ENCODE measurements at regions not wholly inside any gene's neighbourhood (a gene's known extent, or its start where the extent isn't known, plus 50 kb on each side); places are given as distances from the start of the nearest gene placed in this dataset.

DNA sequence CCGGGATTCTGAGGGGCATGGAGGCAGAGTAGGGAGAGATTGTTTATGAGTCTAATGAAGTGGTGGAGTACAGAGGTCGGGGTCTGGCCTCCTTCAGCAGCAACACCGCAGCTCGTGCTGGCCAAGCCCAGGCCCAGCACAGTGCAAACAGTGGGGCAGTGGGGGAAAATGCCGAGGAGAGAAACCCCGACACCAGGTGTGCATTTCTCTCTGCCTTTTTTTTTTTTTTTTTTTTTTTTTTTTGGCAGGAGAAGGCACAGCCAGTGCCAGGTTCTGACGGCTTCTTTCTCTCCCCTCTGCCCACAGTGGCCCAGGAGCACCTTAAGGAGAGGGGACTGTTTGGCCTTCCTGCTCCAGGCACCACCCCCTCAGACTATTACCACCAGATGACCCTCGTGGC, 219.3 kb downstream of the GLI2 start:
- no peak for DNase-seq (ENCODE audit: low read depth)

DNA sequence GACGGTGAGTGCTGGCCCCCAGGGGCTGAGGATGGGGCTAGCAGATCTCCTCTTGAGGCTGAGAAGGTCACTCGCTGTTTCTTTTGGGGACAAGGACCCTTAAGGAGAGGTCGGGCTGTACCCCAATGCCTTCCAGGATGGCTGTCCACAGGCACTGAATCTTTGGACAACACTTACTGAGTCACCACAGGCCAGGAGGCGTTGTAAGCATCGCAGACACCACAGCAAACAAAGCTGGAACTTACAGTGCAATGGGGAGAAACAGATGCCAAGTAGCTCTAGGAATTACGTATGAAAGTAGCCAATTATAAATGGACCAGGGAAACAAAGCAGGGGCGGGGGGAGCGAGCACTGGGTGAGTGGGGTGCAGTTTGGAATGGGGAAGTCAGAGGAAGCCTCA, 219.8 kb downstream of the GLI2 start:
- DNase-seq (ENCODE audit: low read depth), result no peak

GRCh38 chr2:120956486-120957156, 221.0 kb downstream of the GLI2 start:
- DNase-seq (ENCODE audit: low read depth), result no peak

DNA sequence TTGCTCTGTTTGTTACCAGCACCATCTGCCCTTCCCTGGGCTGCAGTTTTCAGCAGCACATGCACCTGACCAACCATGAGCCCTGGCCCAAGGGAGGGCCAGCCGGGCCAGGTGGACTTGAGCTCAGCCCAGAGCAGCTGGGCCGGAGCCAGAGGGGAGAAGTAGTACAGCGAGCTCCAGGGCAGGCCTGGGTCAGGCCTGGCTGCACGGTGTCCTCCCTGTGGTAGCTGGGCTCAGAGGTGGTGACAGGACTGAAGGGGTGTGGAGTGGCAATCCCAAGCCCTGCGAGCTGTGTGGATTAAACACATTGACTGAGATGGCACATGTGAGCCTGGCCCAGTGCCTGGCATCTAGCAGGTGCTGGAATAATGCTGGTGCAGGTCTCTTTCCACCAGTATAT, 222.2 kb downstream of the GLI2 start:
- no peak for DNase-seq (ENCODE audit: low read depth)

DNA sequence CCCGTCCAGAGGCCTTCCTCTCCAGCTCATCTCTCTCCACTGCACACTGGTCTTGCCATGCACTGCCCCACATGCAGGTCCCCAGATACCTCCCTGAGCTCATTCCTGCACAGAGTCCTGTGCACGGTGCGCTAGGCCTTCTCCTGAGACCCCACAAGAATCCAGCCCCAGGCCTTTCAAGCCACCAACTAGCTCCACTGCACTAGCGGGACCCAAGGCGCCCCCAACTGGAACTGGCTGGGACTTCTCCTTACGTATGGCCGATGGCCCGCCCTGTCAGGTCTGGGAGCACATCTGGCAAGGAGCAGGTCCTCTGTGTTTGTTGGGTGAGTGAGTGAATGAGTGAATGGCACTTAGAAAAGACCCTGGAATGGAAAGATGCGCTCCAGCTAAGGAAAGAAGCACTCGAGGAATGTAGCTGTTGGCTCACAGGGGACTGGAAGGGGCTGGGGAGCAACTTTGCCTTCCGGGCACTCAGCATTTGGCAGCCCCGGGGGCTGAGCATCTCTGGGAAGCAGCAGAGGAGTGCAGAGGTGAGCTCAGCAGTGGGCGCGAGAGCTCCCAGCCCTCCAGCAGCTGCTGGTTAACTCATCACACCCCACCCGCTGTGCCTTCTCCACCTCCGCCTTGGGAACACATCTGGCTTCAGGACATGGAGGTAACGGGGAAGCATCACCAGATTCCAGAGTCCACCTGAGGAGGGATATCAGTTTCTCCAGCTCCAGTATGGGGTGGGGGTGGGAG, 223.1 kb downstream of the GLI2 start:
- no peak for DNase-seq (ENCODE audit: low read depth)

DNA sequence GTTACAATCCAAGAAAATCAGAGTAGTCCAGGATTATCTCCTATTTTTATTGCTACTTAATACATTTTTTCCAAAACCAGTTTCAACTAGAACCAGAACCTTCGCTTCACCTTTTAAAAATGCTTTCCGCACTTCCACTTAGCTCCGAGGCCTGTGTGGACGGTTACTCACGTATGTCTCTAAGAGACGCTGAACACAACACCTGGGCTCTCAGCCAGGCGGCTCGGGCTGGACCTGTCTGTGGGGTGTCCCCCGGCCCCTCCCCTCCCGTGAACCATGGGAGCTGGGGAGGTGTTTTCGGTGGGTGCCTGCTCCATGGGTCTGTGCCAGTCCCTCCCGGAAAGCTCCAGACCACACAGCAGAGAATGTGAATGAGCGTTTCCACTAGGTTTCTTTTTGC, 223.8 kb downstream of the GLI2 start:
- no peak for DNase-seq (ENCODE audit: low read depth)

DNA sequence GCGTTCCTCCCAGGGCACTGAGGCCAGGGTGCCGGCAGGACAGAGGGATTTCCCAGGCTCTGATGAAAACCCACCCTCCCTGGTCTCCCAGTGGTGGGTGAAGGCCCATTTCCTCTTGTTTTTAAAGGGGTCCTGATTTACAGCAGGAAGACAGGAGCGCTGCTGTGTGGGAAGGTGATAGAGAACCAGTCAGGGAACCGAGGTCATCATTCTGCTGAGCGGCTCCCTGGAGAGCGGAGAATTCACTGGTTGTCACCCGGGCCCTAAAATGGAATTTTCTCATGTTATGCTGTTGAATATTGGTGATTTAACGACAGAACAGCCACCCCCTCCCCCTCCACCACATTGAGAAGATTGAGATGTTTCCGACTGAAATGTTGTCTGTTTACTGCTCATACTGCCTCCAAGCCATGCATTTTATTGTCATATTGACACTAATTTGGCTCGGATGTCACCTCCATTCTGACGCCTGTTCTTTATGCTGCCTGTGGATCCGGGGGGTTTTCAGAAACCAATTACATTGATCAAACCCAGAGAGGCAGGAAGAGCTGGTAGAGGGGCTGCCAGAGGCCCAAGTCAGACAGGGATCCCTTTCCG, 225.2 kb downstream of the GLI2 start:
- DNase-seq (ENCODE audit: low read depth), result no peak

DNA sequence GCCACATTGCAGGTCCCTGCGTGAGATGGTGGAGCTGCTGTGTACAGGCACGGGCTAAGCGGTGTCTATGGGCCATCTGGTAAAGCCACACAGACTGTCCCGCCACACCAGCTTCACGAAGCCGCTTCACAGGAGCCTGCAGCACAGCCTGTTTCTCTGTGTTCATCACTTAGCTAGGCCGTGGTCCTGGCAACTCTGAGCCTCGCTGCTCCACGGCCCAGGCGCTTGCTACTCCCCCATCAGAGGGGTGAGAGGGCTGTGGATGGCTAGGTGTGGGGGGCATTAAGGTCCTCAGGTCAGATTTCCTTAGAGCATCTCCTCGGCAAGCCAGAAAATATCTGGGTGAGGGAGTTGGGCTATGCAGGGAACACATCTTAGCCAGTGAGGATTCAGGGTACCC, 225.7 kb downstream of the GLI2 start:
- no peak for DNase-seq (ENCODE audit: low read depth)

- DNase-seq (ENCODE audit: low read depth), result no peak
These were observed 228.5 kb downstream of the GLI2 start for GRCh38 chr2:120963997-120964705.

GRCh38 chr2:120964819-120965218, 229.2 kb downstream of the GLI2 start:
- DNase-seq (ENCODE audit: low read depth), result no peak

DNA sequence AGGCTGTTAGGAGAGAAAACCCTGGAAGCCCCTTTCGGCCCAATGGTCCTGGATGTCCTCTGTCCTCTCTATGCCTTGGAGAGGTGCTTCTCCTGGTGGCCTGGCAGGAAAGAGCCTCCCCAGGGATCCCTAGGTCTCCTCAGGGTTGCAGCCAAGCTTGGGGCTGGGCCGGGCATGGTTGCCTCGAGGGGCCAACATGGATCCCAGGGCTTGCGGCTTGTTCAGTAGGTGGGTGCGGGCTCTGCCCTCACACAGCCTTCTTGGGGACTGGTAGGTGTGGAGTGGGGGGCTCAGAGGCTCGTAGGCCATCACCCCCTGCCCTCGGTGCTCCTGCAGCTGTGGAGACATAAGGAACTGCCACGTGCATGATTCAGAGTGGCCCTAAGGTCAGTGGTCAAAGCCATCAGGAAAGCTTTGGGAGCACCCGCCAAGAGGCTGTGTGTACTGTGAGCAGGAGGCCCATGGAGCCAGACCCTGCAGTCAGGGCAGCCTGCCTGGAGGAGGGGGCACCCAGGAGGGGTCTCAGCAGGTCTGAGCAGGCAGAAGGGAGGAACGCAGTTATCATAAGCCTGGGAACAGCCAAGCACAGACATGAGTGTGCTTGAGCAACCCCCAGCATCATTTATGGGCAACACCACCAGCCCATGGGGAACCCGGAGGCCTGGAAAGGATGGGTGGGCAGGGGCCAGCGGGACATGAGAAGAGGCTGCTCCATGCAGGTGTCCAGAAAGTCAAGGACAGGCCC, 231.0 kb downstream of the GLI2 start:
- no peak for DNase-seq (ENCODE audit: low read depth)

- DNase-seq (ENCODE audit: low read depth), result no peak
These were observed 232.8 kb downstream of the GLI2 start for GRCh38 chr2:120968307-120969015.

DNA sequence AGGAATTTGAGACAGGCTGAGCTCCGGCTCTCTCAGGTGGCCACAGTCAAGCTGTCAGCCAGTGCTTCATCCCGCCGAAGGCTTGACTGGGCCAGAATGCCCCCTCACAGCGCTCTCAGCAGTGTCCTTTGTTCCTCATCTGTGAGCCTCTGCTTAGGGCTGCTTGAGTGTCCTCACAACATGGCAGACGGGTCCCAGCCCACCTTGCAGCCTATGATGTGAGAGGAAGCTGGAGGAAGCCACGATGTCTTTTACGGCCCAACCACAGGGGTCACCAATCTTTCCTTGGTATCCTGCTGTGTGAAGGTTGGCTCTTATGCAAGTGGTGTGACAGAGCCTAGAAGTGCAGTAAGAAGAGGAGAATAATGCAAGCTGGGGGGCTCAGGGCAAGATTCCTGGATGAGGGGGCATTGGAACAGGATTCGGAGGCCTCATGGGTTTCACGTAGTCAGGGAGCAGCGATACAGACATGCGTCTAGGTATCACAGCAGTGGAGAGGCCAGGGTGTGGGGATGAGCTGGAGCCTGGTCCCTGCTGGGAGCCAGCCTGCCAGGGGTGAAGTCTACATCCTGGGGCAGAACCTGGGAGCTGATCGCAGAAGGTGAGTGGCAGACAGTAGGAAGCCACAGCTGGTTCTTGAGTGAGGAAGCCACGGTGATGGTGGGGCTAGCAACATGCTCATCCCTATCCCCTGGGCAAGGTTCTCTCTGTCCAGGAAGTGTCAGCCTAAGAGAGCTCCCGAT, 234.1 kb downstream of the GLI2 start:
- DNase-seq (ENCODE audit: low read depth), result no peak

GRCh38 chr2:120971866-120972265, 236.2 kb downstream of the GLI2 start:
- DNase-seq (ENCODE audit: low read depth), result no peak

DNA sequence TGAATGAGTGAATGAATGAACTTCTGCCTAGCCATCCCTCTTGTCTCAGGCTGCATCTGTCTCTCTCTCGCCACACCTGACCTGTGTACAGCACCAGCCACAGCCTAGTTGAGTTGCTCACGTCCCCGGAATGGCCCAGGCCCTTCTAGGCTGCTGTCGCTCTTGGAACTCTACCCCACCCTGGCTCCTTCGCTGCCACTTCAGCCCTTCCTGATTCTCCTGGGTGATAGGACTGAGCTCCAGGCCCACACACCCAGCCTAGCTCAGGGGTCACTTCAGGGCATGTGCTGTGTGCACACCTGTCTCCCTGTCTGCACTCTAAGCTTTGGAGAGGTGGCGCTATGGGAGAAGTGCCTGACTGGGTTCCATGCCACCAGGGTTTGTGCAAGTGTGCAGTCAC, 236.6 kb downstream of the GLI2 start:
- DNase-seq (ENCODE audit: low read depth), result no peak

GRCh38 chr2:120973196-120973595, 237.5 kb downstream of the GLI2 start:
- DNase-seq (ENCODE audit: low read depth), result no peak

- DNase-seq (ENCODE audit: low read depth), result no peak
These were observed 239.3 kb downstream of the GLI2 start for GRCh38 chr2:120974950-120975349.

DNA sequence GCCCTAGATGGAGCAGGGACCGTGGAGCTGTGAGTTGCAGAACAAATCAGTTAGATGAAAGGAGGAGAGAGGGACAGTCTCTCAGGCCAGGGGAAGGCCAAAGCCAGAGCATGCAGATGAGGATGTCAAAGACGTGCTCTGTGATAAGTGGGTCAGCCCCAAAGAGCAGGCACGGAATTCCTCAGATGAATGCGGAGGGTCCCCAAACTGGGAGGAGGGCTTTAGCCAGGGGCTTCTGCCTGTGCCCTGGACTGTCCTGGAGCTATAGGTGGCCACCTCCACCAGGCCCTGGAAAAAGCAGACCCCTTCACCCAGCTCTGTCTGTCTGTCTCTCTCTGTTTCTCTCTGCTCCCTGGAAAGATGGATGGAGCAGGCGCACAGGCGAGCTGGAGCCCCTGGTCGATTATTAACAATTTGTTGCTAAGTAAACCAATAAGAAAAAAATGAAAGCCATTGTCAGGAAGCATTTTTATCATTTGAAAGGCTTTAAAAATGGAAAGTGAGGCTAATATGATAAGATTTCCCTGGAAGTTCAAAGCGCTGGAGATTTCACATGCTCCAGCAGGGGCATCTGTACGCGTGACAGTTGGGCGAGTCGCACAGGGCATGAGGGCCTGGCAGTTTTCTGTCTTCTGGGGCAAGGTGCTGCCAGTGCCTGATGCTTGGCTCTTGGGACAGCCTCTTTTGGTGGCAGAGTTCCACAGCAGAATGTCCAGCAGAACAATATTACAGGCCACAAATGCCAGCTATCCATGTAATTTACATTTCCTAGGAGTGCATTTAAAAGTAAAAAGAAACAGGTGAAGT, 241.0 kb downstream of the GLI2 start:
- no peak for DNase-seq (ENCODE audit: low read depth)

- no peak for DNase-seq (ENCODE audit: low read depth)
These were observed 242.1 kb downstream of the GLI2 start for GRCh38 chr2:120977582-120978358.
